ENCODE measurements at regions not wholly inside any gene's neighbourhood (a gene's known extent, or its start where the extent isn't known, plus 50 kb on each side); places are given as distances from the start of the nearest gene placed in this dataset.

DNA sequence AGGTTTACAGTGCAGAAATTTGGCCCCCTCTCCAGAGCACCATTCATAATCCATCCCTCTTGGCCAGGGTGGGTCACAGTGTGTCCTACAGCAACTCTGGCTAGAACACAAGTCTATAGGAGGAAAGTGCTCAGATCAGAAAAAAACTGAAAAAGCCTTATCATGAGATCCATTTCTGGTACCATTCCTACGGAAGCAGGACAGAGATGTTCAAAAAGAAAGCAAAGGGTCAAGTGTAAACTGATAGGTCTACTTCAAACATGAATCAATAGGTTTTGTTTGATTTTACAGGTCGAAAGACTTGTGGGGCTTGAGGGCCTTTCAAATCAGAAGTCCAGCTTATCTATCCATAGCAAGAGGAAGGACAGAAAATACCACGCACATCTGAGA lies 326.4 kb downstream of the SOX9 start:
- WGBS, result 42% methylated on average over 3 of the region's 3 CpGs
- peaks cover 0 to 2% (median 0%) of the 10 kb centered on the region in 4 donors for H3K27me3 ChIP-seq (ENCODE audit: control insufficient read depth in 4 of 4, insufficient read depth in 4 of 4, low read length in 3 of 4)
- H3K4me3 ChIP-seq (ENCODE audit: low read depth in 1 of 3, low read length in 3 of 3), result no peak overlapping the region
- no peak for DNase-seq (ENCODE audit: low spot score)
- H3K9me3 ChIP-seq (ENCODE audit: control insufficient read depth in 4 of 4, low read length in 3 of 4), result no peaks in the 10 kb centered on the region
- H3K9ac ChIP-seq (ENCODE audit: low read depth in 1 of 2, low read length in 2 of 2), result no peak overlapping the region
- TF ChIP-seq FOXA1 (IDR thresholded peaks at IDR 0.05), result no peak
- no peak for TF ChIP-seq SP1 (IDR thresholded peaks at IDR 0.05)
- no peak for TF ChIP-seq JUND (IDR thresholded peaks at IDR 0.05)
- TF ChIP-seq TAF1 (conservative IDR thresholded peaks at IDR 0.05), result no peak
- no peak for TF ChIP-seq GABPA (IDR thresholded peaks at IDR 0.05 in 1 of 2, conservative IDR thresholded peaks at IDR 0.05 in 1 of 2)
- no peak for TF ChIP-seq FOXA2 (IDR thresholded peaks at IDR 0.05)
- TF ChIP-seq, protein P1, sequence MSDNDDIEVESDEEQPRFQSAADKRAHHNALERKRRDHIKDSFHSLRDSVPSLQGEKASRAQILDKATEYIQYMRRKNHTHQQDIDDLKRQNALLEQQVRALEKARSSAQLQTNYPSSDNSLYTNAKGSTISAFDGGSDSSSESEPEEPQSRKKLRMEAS (IDR thresholded peaks at IDR 0.05), result no peak
- TF ChIP-seq, protein P2, sequence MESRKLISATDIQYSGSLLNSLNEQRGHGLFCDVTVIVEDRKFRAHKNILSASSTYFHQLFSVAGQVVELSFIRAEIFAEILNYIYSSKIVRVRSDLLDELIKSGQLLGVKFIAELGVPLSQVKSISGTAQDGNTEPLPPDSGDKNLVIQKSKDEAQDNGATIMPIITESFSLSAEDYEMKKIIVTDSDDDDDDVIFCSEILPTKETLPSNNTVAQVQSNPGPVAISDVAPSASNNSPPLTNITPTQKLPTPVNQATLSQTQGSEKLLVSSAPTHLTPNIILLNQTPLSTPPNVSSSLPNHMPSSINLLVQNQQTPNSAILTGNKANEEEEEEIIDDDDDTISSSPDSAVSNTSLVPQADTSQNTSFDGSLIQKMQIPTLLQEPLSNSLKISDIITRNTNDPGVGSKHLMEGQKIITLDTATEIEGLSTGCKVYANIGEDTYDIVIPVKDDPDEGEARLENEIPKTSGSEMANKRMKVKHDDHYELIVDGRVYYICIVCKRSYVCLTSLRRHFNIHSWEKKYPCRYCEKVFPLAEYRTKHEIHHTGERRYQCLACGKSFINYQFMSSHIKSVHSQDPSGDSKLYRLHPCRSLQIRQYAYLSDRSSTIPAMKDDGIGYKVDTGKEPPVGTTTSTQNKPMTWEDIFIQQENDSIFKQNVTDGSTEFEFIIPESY (IDR thresholded peaks at IDR 0.05), result no peak
- no peak for TF ChIP-seq EGR1 (IDR thresholded peaks at IDR 0.05; ENCODE audit: low read depth in 2 of 2)
- TF ChIP-seq, protein P3, sequence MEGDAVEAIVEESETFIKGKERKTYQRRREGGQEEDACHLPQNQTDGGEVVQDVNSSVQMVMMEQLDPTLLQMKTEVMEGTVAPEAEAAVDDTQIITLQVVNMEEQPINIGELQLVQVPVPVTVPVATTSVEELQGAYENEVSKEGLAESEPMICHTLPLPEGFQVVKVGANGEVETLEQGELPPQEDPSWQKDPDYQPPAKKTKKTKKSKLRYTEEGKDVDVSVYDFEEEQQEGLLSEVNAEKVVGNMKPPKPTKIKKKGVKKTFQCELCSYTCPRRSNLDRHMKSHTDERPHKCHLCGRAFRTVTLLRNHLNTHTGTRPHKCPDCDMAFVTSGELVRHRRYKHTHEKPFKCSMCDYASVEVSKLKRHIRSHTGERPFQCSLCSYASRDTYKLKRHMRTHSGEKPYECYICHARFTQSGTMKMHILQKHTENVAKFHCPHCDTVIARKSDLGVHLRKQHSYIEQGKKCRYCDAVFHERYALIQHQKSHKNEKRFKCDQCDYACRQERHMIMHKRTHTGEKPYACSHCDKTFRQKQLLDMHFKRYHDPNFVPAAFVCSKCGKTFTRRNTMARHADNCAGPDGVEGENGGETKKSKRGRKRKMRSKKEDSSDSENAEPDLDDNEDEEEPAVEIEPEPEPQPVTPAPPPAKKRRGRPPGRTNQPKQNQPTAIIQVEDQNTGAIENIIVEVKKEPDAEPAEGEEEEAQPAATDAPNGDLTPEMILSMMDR (IDR thresholded peaks at IDR 0.05; ENCODE audit: low read depth, low read length, missing input control), result no peak
- TF ChIP-seq NR2F2 (IDR thresholded peaks at IDR 0.05), result no peak
- TF ChIP-seq, protein P4, sequence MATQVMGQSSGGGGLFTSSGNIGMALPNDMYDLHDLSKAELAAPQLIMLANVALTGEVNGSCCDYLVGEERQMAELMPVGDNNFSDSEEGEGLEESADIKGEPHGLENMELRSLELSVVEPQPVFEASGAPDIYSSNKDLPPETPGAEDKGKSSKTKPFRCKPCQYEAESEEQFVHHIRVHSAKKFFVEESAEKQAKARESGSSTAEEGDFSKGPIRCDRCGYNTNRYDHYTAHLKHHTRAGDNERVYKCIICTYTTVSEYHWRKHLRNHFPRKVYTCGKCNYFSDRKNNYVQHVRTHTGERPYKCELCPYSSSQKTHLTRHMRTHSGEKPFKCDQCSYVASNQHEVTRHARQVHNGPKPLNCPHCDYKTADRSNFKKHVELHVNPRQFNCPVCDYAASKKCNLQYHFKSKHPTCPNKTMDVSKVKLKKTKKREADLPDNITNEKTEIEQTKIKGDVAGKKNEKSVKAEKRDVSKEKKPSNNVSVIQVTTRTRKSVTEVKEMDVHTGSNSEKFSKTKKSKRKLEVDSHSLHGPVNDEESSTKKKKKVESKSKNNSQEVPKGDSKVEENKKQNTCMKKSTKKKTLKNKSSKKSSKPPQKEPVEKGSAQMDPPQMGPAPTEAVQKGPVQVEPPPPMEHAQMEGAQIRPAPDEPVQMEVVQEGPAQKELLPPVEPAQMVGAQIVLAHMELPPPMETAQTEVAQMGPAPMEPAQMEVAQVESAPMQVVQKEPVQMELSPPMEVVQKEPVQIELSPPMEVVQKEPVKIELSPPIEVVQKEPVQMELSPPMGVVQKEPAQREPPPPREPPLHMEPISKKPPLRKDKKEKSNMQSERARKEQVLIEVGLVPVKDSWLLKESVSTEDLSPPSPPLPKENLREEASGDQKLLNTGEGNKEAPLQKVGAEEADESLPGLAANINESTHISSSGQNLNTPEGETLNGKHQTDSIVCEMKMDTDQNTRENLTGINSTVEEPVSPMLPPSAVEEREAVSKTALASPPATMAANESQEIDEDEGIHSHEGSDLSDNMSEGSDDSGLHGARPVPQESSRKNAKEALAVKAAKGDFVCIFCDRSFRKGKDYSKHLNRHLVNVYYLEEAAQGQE (IDR thresholded peaks at IDR 0.05), result no peak
- TF ChIP-seq RXRA (IDR thresholded peaks at IDR 0.05), result no peak
- no peak for TF ChIP-seq RAD21 (IDR thresholded peaks at IDR 0.05)
- TF ChIP-seq, protein P5, sequence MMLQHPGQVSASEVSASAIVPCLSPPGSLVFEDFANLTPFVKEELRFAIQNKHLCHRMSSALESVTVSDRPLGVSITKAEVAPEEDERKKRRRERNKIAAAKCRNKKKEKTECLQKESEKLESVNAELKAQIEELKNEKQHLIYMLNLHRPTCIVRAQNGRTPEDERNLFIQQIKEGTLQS (IDR thresholded peaks at IDR 0.05), result no peak
- TF ChIP-seq HNF4A (conservative IDR thresholded peaks at IDR 0.05), result no peak
- no peak for TF ChIP-seq YY1 (IDR thresholded peaks at IDR 0.05)
- TF ChIP-seq HNF4G (IDR thresholded peaks at IDR 0.05), result no peak
- no peaks in the 10 kb centered on the region for H3K4me1 ChIP-seq (ENCODE audit: control insufficient read depth in 4 of 4, insufficient read depth in 4 of 4, low read length in 3 of 4)
- no peaks in the 10 kb centered on the region for H3K36me3 ChIP-seq (ENCODE audit: control insufficient read depth in 4 of 4, insufficient read depth in 3 of 4, low read depth in 1 of 4, low read length in 3 of 4)
- no peak overlapping the region for H3K27ac ChIP-seq (ENCODE audit: low read depth in 1 of 2, low read length in 2 of 2)

Measured in liver (tissue), 8 donors.